H9 (cell line): ENCODE measurements at regions not wholly inside any gene's neighbourhood (a gene's known extent, or its start where the extent isn't known, plus 50 kb on each side); places are given as distances from the start of the nearest gene placed in this dataset.

Experiments
- DNase-seq: peaks from one replicate; pipeline ENCODE4 v3.0.0-alpha.2; 2017
- H2AFZ ChIP-seq: one replicate; pipeline ENCODE4 v1.6.1; 2013; ENCODE audit warnings: mild to moderate bottlenecking, low read length, control low read depth, moderate library complexity
- H2AK5ac ChIP-seq: 2 replicates; pipeline ENCODE4 v1.6.1; 2013; ENCODE audit warnings: low read length, control low read depth, mixed read lengths; ENCODE audit not compliant: insufficient read length
- H2BK120ac ChIP-seq: one replicate; pipeline ENCODE4 v1.6.1; 2013; ENCODE audit warnings: low read depth, mild to moderate bottlenecking, low read length, control low read depth, inconsistent platforms; ENCODE audit not compliant: poor library complexity, severe bottlenecking
- H2BK12ac ChIP-seq: 2 replicates; pipeline ENCODE4 v1.6.1; 2013; ENCODE audit warnings: low read length, control low read depth, mixed read lengths, low read depth; ENCODE audit not compliant: insufficient read length
- H2BK15ac ChIP-seq: 2 replicates; pipeline ENCODE4 v1.6.1; 2013; ENCODE audit warnings: low read depth, low read length, control low read depth
- H2BK20ac ChIP-seq: one replicate; pipeline ENCODE4 v1.6.1; 2013; ENCODE audit warnings: low read depth, mild to moderate bottlenecking, low read length, control low read depth, inconsistent platforms; ENCODE audit not compliant: poor library complexity, severe bottlenecking
- H2BK5ac ChIP-seq: 2 replicates; pipeline ENCODE4 v1.6.1; 2013; ENCODE audit warnings: low read length, control low read depth, mixed read lengths; ENCODE audit not compliant: insufficient read length
- H3K14ac ChIP-seq: 2 replicates; pipeline ENCODE4 v1.6.1; 2013; ENCODE audit warnings: low read length, control low read depth; ENCODE audit not compliant: insufficient read depth
- H3K18ac ChIP-seq: 2 replicates; pipeline ENCODE4 v1.6.1; 2013; ENCODE audit warnings: low read depth, mild to moderate bottlenecking, mixed read lengths, low read length, control low read depth; ENCODE audit not compliant: insufficient read length
- H3K23ac ChIP-seq: 2 replicates; pipeline ENCODE4 v1.6.1; 2013; ENCODE audit warnings: low read length, control low read depth, mixed read lengths, low read depth; ENCODE audit not compliant: insufficient read length
- H3K23me2 ChIP-seq: 2 replicates; pipeline ENCODE4 v1.6.1; 2013; ENCODE audit warnings: low read depth, mild to moderate bottlenecking, mixed read lengths, low read length, control low read depth; ENCODE audit not compliant: insufficient read length, poor library complexity, severe bottlenecking
- H3K27ac ChIP-seq: 2 replicates; pipeline ENCODE4 v1.5.1; 2013; ENCODE audit warnings: low read length, control low read depth, mixed read lengths, low read depth; ENCODE audit not compliant: insufficient read length
- H3K27me3 ChIP-seq: 2 replicates; pipeline ENCODE4 v1.6.1; 2013; ENCODE audit warnings: low read length, control low read depth, inconsistent platforms; ENCODE audit not compliant: insufficient read depth
- H3K4ac ChIP-seq: 2 replicates; pipeline ENCODE4 v1.6.1; 2013; ENCODE audit warnings: low read depth, mild to moderate bottlenecking, control low read depth, inconsistent platforms, low read length, moderate library complexity
- H3K4me1 ChIP-seq: 2 replicates; pipeline ENCODE4 v1.6.1; 2013; ENCODE audit warnings: low read length, control low read depth, inconsistent platforms; ENCODE audit not compliant: insufficient read depth
- H3K4me2 ChIP-seq: 2 replicates; pipeline ENCODE4 v1.6.1; 2013; ENCODE audit warnings: low read length, control low read depth, mixed read lengths; ENCODE audit not compliant: insufficient read length, insufficient read depth
- H3K56ac ChIP-seq: 2 replicates; pipeline ENCODE4 v1.6.1; 2013; ENCODE audit warnings: low read depth, mild to moderate bottlenecking, mixed read lengths, low read length, control low read depth; ENCODE audit not compliant: insufficient read length
- H3K79me1 ChIP-seq: 2 replicates; pipeline ENCODE4 v1.6.1; 2013; ENCODE audit warnings: low read depth, mild to moderate bottlenecking, moderate library complexity, low read length, control low read depth, inconsistent platforms; ENCODE audit not compliant: insufficient read depth, poor library complexity, severe bottlenecking
- H3K79me2 ChIP-seq: 2 replicates; pipeline ENCODE4 v1.6.1; 2013; ENCODE audit warnings: low read length, control low read depth, inconsistent platforms; ENCODE audit not compliant: insufficient read depth
- H3K9ac ChIP-seq: 2 replicates; pipeline ENCODE4 v1.6.1; 2013; ENCODE audit warnings: low read length, control low read depth, mixed read lengths; ENCODE audit not compliant: insufficient read length; ENCODE audit errors: extremely low read depth
- H3K9me3 ChIP-seq: one replicate; pipeline ENCODE4 v1.6.1; 2013; ENCODE audit warnings: low read depth, low read length, inconsistent platforms; ENCODE audit not compliant: control insufficient read depth
- H3T11ph ChIP-seq: one replicate; pipeline ENCODE4 v1.6.1; 2013; ENCODE audit warnings: mild to moderate bottlenecking, low read length, control low read depth, inconsistent platforms
- H4K20me1 ChIP-seq: one replicate; pipeline ENCODE4 v1.6.1; 2013; ENCODE audit not compliant: control insufficient read depth, insufficient read length, insufficient read depth
- H4K5ac ChIP-seq: 2 replicates; pipeline ENCODE4 v1.6.1; 2013; ENCODE audit warnings: low read depth, mild to moderate bottlenecking, mixed read lengths, low read length, control low read depth; ENCODE audit not compliant: insufficient read length
- H4K8ac ChIP-seq: replicated peaks from 2 replicates; pipeline ENCODE4 v1.6.1; 2013; ENCODE audit warnings: low read length, control low read depth, mixed read lengths, low read depth; ENCODE audit not compliant: insufficient read length
- H4K91ac ChIP-seq: 2 replicates; pipeline ENCODE4 v1.6.1; 2013; ENCODE audit warnings: low read depth, mild to moderate bottlenecking, moderate library complexity, mixed read lengths, low read length, control low read depth; ENCODE audit not compliant: insufficient read length
- H3K27ac Mint-ChIP-seq, 3 experiments: 2 replicates in 2 of 3; 3 replicates in 1 of 3; pipeline ENCODE4 v1.8.0; 2020 to 2021; ENCODE audit warnings: mixed read lengths in 3 of 3, mild to moderate bottlenecking in 1 of 3, moderate library complexity in 1 of 3
- H3K27me3 Mint-ChIP-seq: 2 replicates; pipeline ENCODE4 v1.8.0; 2021; ENCODE audit warnings: low read depth, mild to moderate bottlenecking, moderate library complexity, mixed read lengths
- H3K36me3 Mint-ChIP-seq, 3 experiments: 2 replicates in 2 of 3; 3 replicates in 1 of 3; pipeline ENCODE4 v1.8.0; 2020 to 2021; ENCODE audit warnings: low read depth in 3 of 3, mixed read lengths in 3 of 3; ENCODE audit not compliant: insufficient read depth in 1 of 3
- H3K4me1 Mint-ChIP-seq, 2 experiments: 2 replicates each; pipeline ENCODE4 v1.8.0; 2020; ENCODE audit warnings: mixed read lengths in 2 of 2
- H3K4me3 Mint-ChIP-seq, 2 experiments: 2 replicates in 1 of 2; 3 replicates in 1 of 2; pipeline ENCODE4 v1.8.0; 2020 to 2021; ENCODE audit warnings: mild to moderate bottlenecking in 2 of 2, mixed read lengths in 2 of 2, moderate library complexity in 1 of 2
- H3K9me3 Mint-ChIP-seq, 2 experiments: 2 replicates in 1 of 2; 3 replicates in 1 of 2; pipeline ENCODE4 v1.8.0; 2020; ENCODE audit warnings: mild to moderate bottlenecking in 2 of 2, mixed read lengths in 2 of 2, moderate library complexity in 1 of 2
- CTCF ChIP-seq: fragments of 200-600 bp; sonication (generic); conservative IDR thresholded peaks from 3 replicates; pipeline ENCODE4 v1.8.0; 2021; ENCODE audit warnings: antibody characterized with exemption, mild to moderate bottlenecking
- WGBS: extraction: QIAGEN DNeasy Blood & Tissue Kit; methylation state at CpG from one replicate; pipeline ENCODE4 v1.1.7; 2013; ENCODE audit warnings: missing lambda C conversion rate, low lambda C conversion rate, mixed read lengths; ENCODE audit not compliant: insufficient read length; ENCODE audit errors: extremely low coverage; 5-methylcytosine and 5-hydroxymethylcytosine counted together

- H2BK15ac ChIP-seq, result no peak overlapping the region
- H3K4me1 ChIP-seq, result no peaks in the 10 kb centered on the region
- no peak overlapping the region for H3K9ac ChIP-seq
- no peak overlapping the region for H3K27ac ChIP-seq
- no peaks in the 10 kb centered on the region for H3K27me3 ChIP-seq
- H3K23ac ChIP-seq, result no peak overlapping the region
- H3K79me2 ChIP-seq, result no peaks in the 10 kb centered on the region
- no peak overlapping the region for H3K56ac ChIP-seq
- TF ChIP-seq CTCF, result no peak
- no peak overlapping the region for H2BK5ac ChIP-seq
- H3K4me3 Mint-ChIP-seq, result no peak overlapping the region
- no peaks in the 10 kb centered on the region for H3K27me3 Mint-ChIP-seq
- no peak overlapping the region for H3K14ac ChIP-seq
- H2BK120ac ChIP-seq, result no peak overlapping the region
- H4K8ac ChIP-seq, result no peak overlapping the region
- no peak overlapping the region for H2BK12ac ChIP-seq
- no peaks in the 10 kb centered on the region for H3K9me3 ChIP-seq
- H3K9me3 Mint-ChIP-seq, result no peaks in the 10 kb centered on the region
- no peak for DNase-seq
- no peak overlapping the region for H2BK20ac ChIP-seq
- no peak overlapping the region for H3K4ac ChIP-seq
- H3K79me1 ChIP-seq, result no peaks in the 10 kb centered on the region
- no peaks in the 10 kb centered on the region for H3K36me3 Mint-ChIP-seq
- H3K4me2 ChIP-seq, result no peak overlapping the region
- H4K20me1 ChIP-seq, result no peaks in the 10 kb centered on the region
- no peak overlapping the region for H3T11ph ChIP-seq
- no peak overlapping the region for H2AFZ ChIP-seq
- H3K23me2 ChIP-seq, result no peaks in the 10 kb centered on the region
- no peak overlapping the region for H3K18ac ChIP-seq
- H2AK5ac ChIP-seq, result no peak overlapping the region
- peaks cover 5 to 16% of the 10 kb centered on the region in 2 experiments; a peak in 3 of 4 replicates for H3K4me1 Mint-ChIP-seq
- no peak overlapping the region; a peak in 1 of 7 replicates for H3K27ac Mint-ChIP-seq
- H4K5ac ChIP-seq, result no peak overlapping the region
- H4K91ac ChIP-seq, result no peak overlapping the region
- WGBS, result no CpG with 5 or more reads among the region's 1 CpG
Measured at GRCh38 chr1:72938408-72938807, 656.1 kb upstream of the NEGR1 start.
